Dedifferentiated amniotic fluid mesenchymal stem cell (primary cell): ENCODE measurements at regions not wholly inside any gene's neighbourhood (a gene's known extent, or its start where the extent isn't known, plus 50 kb on each side); places are given as distances from the start of the nearest gene placed in this dataset.
A peak's percentile ranks its signal among the peaks of the same experiment; 100 is the strongest.

Experiments used
- DNase-seq: peaks from one replicate; pipeline ENCODE4 v3.0.0-alpha.2; 2016; ENCODE audit errors: extremely low spot score

DNA sequence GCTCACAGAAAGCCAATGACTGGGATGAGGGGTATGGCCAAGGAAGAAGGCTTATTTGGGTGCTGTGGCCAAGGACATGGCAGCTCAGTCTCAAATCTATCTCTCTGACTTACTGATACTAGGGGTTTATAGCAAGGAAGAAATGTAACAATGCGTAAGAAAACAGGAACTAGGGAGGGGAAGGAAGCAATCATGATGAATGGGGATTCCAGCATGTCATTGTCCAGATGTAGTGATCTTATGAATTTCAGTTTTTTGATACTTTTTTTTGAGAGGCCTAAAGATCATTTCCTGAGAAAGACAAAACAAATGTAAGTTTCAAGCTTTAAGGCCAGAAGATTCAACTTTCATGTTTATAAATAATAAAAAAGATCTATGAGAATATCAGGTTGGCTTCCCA, 298.6 kb upstream of the FAM98A start:
- no peak for DNase-seq

DNA sequence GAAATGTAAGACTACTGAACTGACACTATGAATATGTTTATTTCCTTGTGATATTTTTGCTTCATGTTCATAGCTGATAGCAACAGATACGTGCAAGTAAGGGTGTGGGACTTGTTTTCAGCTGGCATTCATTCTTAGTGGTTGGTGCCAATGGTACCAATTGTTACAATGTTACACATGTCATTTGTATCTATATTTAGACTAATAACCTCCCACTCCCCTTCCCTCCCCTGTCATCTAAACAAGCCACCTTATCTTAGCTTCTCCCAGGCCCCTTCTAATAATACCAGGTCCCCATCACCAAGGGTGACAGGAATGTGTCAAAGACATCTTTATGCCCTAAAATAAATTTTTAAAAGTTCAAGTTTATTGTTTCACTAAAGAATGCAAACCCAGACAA, 294.7 kb upstream of the FAM98A start:
- DNase-seq = no peak

DNA sequence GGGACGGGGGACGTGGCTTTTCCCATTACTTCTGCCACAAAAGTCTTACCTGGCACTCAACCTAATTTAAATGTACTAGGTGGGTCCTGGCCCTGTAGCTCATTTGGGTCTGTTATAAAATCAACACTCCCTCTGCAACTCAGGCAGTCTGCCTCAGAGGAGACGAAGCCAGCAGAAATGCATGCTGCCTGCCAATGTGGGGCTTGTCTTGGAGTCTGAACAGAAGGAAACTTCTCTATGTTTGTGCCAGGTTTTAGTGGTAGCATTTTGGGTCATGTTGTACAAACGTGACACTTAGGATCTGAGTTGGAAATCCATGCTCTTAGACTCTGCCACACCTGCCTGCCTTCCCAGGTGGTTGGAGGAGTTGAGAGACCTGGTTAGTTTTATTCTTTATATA, 292.5 kb upstream of the FAM98A start:
- DNase-seq = no peak

DNA sequence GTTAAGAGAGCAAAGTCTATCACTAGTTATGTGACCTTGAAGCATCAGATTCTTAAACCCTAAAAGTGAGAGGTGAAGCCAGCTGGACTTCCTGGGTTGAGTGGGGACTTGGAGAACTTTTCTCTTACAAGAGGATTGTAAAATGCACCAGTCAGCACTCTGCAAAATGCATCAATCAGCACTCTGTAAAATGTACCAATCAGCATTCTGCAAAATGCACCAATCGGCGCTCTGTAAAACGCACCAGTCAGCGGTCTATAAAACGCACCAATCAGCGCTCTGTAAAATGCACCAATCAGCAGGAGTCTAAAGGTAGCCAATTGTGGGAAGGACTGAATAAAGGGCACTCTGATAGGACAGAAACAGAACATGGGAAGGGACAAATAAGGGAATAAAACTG, 291.6 kb upstream of the FAM98A start:
- DNase-seq = no peak

DNA sequence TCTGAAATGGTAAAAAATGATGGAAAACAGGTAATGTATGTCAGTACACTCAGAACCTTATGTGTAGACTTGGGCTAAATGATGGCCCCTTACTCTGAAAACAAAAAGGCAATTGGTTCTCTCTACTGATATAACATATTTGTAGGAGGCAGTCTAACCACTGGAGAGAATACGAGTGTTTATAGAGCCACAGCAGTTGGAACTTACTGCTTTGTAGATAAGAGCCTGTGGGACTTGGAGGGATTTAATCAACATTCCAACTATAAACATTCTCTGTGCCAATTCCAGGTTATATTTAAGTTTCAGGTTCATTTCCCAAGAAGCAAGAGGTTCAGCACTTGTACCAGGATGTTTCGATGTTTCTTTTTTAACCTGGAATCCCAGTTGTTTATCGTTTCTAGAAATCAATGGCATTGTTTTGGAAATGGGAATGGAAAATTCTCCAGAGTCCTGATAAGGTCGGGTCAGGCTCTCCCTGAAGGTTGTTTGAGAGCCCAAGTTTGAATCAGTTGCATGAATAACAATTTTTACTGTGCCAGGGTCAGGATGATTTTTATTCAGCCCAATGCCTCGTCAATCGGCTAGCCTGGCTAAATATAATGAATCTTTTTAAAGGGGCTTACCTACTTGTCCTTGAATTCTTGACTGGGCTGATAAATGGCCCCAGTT, 278.4 kb upstream of the FAM98A start:
- no peak for DNase-seq

DNA sequence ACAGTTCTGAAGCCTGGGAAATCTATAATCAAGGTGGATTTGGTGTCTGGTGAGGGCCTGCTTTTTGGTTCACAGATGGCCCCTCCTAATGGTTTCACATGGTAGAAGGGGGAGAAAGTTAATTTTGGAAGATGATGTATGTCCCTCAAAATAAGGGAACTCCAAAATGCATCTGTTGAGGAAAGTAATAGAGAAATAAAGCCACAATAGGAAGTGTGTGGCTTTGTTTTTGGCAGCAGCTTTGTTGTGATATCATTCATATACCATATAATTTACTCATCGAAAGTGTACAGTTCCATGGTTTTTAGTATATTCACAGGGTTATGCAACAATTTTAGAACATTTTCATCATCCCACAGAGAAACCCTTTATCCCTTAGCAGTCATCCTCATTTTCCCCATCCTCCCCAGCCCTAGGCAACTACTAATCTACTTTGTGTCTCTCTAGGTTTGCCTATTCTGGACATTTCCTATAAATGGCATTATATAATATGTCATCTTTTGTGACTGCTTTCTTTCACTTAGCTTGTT, 274.0 kb upstream of the FAM98A start:
- DNase-seq = no peak

DNA sequence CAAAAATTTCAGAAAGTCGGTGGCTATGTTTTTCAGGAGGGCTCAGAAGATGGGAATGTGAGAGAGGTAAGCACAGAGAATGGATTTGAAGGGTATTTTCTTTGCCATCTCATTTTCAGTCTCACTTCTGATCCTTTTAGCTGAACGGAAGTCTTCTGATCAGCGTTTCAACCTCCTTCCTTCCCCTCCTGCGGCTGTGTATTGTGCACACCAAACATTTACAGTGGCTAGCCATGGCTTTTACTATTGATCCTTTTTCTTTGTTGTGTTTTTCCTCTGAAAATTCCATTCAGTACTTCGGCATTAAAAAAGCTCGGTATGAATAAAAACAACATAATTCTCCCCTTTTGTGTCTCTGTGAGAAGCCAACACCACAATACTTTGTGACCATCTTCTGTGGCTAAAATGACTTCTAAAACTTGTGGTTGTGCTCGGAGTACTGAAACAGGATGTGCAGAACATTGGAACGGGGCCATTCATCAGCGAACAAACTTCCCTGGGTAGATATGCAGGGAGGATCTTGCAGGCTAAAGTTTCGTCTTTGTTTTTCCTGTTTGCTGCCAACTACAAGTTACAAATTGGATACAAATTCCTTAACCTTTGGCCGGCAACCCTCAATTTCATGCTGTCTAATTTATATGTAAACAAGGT, 260.8 kb upstream of the FAM98A start:
- DNase-seq = no peak

DNA sequence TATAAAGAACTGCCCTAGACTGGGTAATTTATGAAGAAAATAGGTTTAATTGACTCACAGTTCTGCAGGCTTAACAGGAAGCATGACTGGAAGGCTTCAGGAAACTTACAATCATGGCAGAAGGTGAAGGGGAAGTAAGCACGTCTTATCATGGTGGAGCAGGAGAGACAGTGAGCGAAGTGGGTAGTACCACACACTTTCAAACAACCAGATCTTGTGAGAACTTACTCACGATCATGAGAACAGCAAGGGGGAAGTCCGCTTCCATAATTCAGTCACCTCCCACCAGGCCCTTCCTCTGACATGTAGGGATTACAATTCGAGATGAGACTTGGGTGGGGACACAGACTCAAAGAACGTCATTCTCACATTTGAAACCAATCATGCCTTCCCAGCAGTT, 260.1 kb upstream of the FAM98A start:
- DNase-seq = no peak

DNA sequence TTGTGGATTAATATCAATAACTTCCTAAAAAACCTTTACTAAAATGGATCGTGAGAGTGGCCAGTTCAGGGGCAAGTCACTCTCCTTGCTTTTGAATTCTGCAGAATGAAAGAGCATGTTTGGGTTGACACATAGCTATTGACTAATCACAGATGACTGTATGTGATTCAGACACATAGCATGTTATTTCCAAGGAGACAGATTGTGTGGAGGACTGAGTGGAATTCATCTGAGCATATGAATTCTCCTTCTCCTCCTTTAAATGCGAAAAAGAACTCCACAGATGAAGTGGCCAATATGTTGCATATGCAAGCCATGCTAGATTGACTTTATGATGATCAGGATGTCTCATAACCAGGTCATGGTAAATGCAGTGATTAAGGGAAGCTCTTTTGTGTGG, 249.4 kb upstream of the FAM98A start:
- DNase-seq = peak; percentile 79

DNA sequence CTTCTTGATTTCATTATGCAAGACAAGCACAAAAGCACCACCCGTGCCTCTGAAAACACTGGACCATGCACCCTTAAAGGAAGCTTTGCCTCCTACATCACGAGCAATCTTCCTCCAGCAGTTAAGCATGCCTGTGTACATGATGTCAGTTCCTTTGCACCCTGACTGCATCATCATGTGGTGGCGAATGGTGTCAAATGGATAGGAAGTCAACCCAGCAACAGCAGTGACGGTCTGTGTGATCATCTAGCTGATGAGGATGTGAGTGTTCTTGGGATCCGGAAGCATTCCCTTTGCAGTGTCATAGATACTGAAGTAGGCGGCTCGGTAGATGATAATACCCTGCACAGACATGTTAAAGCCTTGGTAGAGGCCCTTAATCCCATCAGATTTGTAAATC, 240.7 kb upstream of the FAM98A start:
- no peak for DNase-seq

DNA sequence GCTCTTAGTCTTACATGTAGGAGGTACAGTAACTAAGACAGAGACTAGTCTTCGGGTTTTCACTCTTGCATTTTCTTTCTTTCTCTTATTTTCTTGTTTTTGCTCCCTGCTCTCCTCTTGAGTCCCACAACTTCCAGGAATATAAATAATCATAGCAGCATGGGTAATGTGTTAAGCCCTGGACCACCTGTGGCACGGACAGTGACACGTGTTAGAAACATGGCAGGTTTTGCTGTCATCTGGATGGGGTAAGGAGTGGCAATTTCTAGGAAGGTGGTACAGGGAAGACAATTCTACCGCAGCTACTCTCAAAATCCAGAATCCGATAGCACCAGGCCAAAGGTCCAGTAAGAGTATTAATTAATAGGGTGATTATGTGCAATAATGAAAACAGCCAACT, 237.5 kb upstream of the FAM98A start:
- no peak for DNase-seq

DNA sequence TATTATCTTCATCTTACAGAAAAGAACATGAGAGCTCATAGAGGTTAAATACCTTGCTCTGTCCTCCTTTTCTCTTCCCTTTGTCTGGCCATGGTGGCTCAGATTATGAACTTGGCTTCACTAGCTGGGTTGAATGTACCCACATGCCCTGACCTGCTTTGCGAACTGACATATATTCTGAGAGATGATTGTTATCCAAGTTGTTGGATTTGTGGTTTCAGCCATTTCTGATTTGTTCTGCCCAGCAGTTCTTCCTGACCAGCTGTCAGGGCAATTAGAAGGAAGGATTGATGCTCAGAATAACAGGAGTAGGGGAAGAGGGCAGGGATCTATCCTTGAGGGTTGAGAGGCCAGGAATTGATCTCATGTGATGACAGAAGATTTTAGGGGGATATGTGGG, 236.8 kb upstream of the FAM98A start:
- DNase-seq = no peak

DNA sequence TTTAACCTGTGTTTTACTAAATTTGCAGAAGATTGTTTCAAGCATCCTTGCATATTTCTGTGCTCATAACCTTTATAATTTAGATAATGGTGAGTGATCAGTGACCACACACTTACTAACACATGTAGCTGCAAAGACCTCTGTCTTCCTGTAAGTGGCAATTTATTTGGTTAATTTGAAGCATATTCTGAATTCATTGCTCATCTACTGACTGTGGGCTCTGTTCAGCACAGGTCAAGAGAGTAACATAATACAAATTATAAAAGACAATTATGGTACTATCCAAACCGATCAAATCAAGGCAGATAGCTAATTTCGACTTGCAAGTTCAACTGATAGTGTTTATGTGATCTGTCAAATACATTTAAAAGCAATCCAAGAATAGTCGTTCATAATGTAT, 223.9 kb upstream of the FAM98A start:
- DNase-seq = no peak

DNA sequence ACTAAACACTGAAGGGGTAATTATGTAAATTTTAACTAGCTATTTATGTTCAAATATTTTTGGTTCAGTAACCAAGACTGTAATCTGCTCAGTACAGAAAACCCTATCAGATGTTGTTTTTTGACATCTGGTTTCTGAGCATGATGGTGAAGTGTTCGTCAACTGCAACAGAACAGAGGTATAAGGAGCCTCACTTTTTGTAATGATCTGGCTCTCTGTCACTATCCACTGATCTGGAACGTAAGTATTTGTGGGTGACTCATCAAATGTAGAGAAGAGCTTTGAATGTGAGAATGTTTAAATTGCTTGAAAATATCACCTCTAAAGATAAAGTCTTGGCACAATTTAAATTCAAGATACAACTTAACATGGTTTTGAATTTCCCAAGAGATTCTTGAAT, 213.6 kb upstream of the FAM98A start:
- no peak for DNase-seq

DNA sequence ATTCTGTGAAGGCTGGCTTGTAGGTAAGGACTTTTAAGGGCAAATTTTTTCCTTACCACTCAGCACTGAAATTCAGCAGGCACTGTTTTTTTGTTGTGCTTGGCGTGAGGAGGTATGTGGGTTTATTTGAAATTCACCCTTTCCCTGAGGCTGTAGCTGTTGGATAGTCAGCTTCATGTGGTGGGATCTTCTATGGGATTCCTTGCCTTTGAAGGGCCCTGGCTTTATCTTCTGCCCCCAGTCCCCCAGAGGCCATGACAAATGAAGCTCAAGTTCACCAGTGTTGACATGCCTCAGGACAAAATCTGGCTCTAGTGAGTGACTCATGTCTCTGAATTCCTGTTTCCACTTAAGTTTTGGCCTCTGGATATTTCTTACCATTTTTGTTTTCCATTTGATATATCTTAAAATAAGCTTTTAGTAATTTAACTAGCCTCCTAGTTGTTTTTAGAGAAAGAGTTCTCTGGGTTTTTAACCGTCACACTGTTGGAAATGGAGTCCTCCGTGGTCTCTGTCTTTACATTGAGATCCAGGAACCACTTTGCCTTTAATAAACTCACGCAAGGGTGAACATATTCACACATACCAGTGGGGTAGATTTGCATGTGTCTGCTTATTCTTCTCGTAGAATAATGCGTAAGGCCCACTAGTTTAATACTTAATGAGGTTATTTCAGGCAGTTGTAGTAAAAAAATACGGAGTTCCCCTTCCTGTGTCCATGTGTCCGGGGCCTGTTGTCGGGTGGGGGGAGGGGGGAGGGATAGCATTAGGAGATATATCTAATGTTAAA, 211.1 kb upstream of the FAM98A start:
- peak; percentile 87 for DNase-seq

DNA sequence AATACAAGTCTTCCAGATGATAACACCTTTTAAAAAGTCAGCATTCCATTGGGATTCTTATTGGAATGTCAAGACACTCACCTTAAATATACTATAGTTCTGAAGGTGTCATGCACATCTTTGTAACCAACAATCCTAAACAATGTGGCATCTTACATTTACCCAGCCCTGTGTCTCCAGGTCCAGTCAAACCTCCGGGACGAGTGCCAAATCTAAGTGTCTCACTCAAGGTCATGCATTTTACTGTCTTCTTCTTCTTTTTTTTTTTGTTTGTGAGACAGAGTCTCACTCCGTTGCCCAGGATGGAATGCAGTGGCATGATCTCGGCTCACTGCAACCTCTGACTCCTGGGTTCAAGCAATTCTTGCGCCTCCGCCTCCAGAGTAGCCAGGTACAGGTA, 206.9 kb upstream of the FAM98A start:
- no peak for DNase-seq

DNA sequence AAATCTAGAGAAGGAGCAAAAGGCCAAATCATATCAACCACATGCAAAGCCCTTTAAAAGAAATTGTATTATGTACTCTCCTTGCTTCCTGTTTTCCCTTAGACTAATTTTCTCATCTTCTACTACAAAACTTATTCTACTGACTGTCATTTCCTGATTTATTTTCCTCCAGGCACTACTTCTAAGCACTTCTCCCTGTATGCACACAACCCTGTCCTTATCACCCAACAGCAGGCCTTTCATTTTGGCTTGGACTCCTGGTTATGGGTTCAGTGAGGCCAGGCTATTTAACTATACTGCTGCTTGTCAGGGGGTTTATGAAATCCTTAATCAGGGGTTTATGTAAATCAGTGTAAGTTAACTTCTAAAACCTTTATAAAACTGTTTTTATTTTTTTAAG, 205.1 kb upstream of the FAM98A start:
- DNase-seq = no peak

DNA sequence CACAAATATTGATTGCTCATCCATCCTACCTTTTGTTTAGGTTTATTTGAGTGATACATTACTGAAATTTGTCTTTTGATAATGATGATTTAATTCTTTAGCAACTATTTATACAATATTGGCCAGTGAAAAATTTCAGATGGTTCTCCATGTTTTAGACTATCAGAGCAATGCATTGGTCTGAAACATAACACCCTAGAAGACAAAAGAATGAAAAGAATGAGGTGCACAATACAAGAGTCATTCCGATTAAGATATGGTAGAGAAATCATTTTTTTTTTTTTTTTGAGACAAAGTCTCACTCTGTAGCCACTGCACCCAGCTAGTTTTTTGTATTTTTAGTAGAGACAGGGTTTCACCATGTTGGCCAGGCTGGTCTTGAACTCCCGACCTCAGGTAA, 197.4 kb upstream of the FAM98A start:
- no peak for DNase-seq

DNA sequence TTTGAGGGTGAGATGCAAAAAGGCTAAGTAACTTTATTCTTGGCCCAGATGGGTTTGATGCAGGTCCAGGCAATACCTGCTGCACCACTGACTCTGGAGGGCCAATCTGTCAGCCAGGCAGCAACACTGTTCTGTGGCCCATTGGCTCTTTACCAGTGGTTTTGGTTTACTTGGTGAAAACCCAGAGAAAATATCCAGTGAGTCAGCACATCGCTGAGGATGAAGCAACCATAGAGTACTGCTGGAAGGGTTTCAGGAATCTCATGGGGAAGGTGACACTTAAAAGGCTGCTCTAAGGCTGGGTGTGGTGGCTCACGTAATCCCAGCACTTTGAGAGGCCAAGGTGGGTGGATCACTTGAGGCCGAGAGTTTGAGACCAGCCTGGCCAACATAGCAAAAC, 192.5 kb upstream of the FAM98A start:
- peak; percentile 77 for DNase-seq

DNA sequence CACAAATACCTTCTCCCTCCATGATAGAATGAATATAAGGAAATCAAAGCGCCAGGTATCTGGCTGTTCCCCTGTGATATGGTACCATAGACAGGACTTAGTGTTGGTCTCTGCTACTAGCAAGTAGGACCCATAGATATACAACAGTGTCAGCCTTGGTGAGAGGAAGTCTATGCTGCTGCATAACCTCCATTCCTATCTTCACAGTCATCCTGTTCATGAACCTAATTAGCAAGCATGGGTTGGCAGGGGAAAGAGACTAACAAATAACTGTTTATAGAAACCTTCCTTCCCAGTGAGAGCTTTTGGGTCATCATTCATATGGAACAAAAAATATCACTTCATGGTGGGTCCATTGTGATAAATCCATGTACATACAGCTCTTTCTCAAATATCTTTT, 188.9 kb upstream of the FAM98A start:
- peak; percentile 70 for DNase-seq

DNA sequence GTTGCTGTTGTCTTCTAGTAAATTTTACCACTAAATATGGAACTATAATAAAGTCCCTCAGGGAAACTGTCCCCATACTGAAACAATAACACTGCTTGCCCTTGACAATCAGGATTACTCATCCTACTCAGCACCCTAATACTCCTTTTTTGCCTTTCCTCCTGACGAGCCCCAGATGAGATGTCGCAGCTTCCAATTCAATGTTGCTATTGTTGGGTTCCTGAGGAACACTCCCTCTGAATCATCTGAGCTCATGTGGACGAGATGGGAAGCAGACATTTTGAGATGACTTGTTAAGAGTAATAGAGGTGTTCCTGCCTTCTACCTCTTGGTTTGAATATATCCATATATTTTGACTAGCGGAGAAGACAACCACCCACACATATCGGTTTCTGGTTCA, 187.8 kb upstream of the FAM98A start:
- no peak for DNase-seq

DNA sequence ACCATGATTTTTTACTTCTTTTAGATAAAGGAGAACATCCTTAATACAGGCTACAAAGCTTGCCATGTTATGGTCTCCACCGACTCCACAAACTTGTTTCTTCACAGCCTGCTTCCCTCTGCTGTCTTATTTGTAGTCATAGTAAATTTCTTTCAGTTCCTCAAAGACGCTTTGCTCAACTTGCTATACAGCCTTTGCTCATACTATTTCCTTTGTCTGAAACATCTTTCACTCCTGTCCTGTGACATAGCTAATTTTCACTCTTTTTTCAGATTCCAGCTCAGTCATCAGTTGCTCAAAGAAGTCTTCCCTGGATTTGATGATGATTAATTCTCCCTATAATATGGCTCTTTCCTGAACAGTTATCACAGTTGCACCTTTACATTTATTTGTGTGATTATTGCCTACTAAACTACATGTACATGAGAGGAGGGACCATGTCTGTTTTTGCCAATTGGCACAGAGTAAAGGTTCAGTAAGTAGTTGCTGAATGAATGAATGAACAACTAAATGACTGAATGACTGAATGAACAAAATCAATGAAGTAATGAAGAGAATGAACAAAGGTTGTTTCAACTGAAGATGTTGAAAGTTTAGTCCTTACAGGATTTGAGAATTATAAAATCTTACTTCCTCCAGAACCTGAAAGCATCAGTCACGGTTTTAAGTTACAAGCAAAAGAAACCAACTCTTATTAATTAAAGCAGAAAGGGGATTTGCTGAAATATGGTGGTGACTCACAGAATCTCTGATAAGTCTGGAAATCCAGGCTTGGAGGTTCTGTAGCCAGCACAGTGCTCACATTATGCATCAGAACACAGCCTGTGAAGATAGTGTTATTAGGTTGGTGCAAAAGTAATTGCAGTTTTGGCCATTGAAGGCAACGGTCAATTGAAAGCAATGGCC, 186.4 kb upstream of the FAM98A start:
- DNase-seq = peak; percentile 62
